A673 (cell line): ENCODE measurements at regions not wholly inside any gene's neighbourhood (a gene's known extent, or its start where the extent isn't known, plus 50 kb on each side); places are given as distances from the start of the nearest gene placed in this dataset.

Experiments used
- BruUV-seq: library from RNA; stranded (reverse); fragments of 400-500 nt; replicated peaks from 2 replicates; lab custom pipeline; 2021; lab: Mats Ljungman, UMichigan
- CTCF ChIA-PET: fragments of 300-600 bp; sonication (Branson Sonifier 250); formaldehyde crosslinking; loops from one replicate; lab custom pipeline; 2022; ENCODE audit warnings: antibody characterized with exemption; lab: Charles Lee
- POLR2A ChIA-PET: fragments of 300-600 bp; sonication (Branson Sonifier 250); formaldehyde crosslinking; loops from one replicate; lab custom pipeline; 2022; ENCODE audit warnings: antibody characterized with exemption; ENCODE audit not compliant: low non-redundant PET; lab: Charles Lee
- DNase-seq: peaks from one replicate; pipeline ENCODE4 v3.0.0-alpha.2; 2015; ENCODE audit warnings: low spot score
- H3K27ac ChIP-seq: fragments of 200-600 bp; sonication (generic); 2 replicates; pipeline ENCODE4 v1.5.1; 2016; ENCODE audit warnings: mixed run types, low read depth, mild to moderate bottlenecking, mixed read lengths, antibody characterized with exemption, low read length; ENCODE audit not compliant: poor library complexity, severe bottlenecking
- H3K27me3 ChIP-seq: fragments of 200-600 bp; sonication (generic); replicated peaks from 2 replicates; pipeline ENCODE4 v1.6.1; 2017; ENCODE audit warnings: mixed run types, low read depth, mild to moderate bottlenecking, mixed read lengths, antibody characterized with exemption, low read length; ENCODE audit not compliant: insufficient read depth, poor library complexity
- H3K36me3 ChIP-seq: fragments of 200-600 bp; sonication (generic); 2 replicates; pipeline ENCODE4 v1.6.1; 2016; ENCODE audit warnings: mixed run types, mild to moderate bottlenecking, mixed read lengths, antibody characterized with exemption, low read length; ENCODE audit not compliant: insufficient read depth, poor library complexity, severe bottlenecking
- H3K4me1 ChIP-seq: fragments of 200-600 bp; sonication (generic); 2 replicates; pipeline ENCODE4 v1.6.1; 2017; ENCODE audit warnings: mixed run types, mild to moderate bottlenecking, mixed read lengths, antibody characterized with exemption, low read length; ENCODE audit not compliant: insufficient read depth, poor library complexity, severe bottlenecking
- H3K4me3 ChIP-seq: fragments of 200-600 bp; sonication (generic); 2 replicates; pipeline ENCODE4 v1.5.1; 2016; ENCODE audit warnings: low read depth, mixed run types, mild to moderate bottlenecking, mixed read lengths, low read length; ENCODE audit not compliant: poor library complexity, severe bottlenecking
- H3K9me3 ChIP-seq: fragments of 200-600 bp; sonication (generic); 2 replicates; pipeline ENCODE4 v1.6.1; 2016; ENCODE audit warnings: mixed run types, low read depth, mild to moderate bottlenecking, mixed read lengths, antibody characterized with exemption, low read length; ENCODE audit not compliant: poor library complexity, severe bottlenecking
- EZH2 ChIP-seq: fragments of 200-600 bp; sonication (generic); IDR thresholded peaks from 2 replicates; pipeline ENCODE4 v1.6.1; 2017; ENCODE audit warnings: borderline replicate concordance, low read depth, mild to moderate bottlenecking, mixed read lengths, antibody characterized with exemption, low read length; ENCODE audit not compliant: poor library complexity, severe bottlenecking
- intact Hi-C: fragments of 100-400 bp; cut with micrococcal nuclease; formaldehyde crosslinking; loops from one replicate; pipeline ENCODE4 v1.10.0; 2022; ENCODE audit not compliant: unreplicated experiment
- TF ChIP-seq, protein P1 (sequence below): fragments of 300-800, 200-600 bp; sonication (generic); conservative IDR thresholded peaks from 2 replicates; pipeline ENCODE4 v1.5.1; 2017; ENCODE audit warnings: low read depth, mild to moderate bottlenecking, antibody characterized with exemption, low read length, moderate library complexity, mixed read lengths

DNA sequence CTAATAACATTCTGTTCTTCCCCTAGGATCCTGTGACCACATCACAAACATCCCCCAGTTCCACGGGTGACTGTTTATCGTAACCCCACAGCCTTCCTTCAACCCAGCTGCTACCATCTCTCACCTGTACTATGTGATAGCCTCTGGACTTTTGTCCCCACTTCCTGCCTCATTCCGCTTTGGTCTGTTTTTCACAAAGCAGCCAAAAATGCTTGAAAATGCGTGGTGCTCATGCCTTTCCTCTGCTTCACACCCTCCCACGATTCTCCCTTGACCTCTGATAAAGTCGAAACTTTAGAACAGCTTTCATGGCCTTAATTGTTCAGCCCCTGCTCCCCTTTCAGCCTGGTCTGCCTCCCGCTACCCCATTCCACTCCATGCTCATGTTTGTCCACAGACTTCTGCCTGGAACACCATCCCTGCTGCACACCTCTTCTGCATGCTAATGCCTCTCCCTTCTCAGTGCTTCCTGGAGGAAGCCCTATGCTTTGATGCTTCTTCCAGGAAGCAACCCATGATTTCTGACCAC, 165.6 kb downstream of the PLPP3 start:
- no peak for DNase-seq
- H3K4me1 ChIP-seq = no peaks in the 10 kb centered on the region
- no peaks in the 10 kb centered on the region for H3K9me3 ChIP-seq
- H3K36me3 ChIP-seq = no peaks in the 10 kb centered on the region
- intact Hi-C loops = no loop called here
- peaks cover 5% of the 10 kb centered on the region for H3K27me3 ChIP-seq
- no peak overlapping the region for H3K27ac ChIP-seq
- POLR2A ChIA-PET = no interaction called here
- TF ChIP-seq, protein P1, sequence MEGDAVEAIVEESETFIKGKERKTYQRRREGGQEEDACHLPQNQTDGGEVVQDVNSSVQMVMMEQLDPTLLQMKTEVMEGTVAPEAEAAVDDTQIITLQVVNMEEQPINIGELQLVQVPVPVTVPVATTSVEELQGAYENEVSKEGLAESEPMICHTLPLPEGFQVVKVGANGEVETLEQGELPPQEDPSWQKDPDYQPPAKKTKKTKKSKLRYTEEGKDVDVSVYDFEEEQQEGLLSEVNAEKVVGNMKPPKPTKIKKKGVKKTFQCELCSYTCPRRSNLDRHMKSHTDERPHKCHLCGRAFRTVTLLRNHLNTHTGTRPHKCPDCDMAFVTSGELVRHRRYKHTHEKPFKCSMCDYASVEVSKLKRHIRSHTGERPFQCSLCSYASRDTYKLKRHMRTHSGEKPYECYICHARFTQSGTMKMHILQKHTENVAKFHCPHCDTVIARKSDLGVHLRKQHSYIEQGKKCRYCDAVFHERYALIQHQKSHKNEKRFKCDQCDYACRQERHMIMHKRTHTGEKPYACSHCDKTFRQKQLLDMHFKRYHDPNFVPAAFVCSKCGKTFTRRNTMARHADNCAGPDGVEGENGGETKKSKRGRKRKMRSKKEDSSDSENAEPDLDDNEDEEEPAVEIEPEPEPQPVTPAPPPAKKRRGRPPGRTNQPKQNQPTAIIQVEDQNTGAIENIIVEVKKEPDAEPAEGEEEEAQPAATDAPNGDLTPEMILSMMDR = no peak
- no peak for TF ChIP-seq EZH2
- H3K4me3 ChIP-seq = no peak overlapping the region
- no TSS peak for BruUV-seq
- CTCF ChIA-PET = no interaction called here

DNA sequence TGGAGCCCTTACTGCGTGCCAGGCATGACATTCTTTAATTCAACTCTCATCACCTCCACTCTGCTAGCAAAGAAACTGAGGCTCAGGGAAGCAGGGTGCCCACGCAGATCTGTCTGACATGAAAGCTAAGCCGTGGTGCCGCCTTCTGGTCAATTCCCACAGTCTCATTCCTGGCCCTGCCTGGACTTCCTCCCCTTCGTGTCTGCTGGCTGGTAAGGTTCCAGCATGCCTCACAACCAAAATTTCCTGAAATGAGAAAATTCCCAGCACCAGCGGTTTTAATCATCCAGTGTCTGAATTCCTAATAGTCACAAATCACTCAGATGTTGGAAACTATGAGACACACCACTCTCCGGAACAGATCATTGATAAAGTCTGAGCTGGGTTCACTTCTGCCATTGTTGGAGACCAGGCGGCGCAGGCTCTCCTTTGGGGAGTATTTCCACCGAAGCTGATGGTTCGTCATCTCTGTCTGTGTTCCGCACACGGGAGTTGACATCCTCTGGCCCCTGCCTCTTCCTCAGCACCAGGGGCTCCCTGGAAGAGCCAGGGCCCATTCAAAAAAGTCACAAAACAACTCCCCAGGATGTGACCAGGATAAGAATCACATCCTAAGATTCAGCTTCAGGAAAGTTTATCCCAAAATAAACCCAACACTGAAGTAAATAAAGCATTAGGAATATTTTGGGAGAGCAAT, 167.7 kb downstream of the PLPP3 start:
- Histone ChIP-seq H3K27me3 (peaks cover 5% of the 10 kb centered on the region), H3K4me3 (no peak overlapping the region), H3K27ac (no peak overlapping the region), H3K36me3 (no peaks in the 10 kb centered on the region), H3K9me3 (no peaks in the 10 kb centered on the region), H3K4me1 (no peaks in the 10 kb centered on the region)
- TF ChIP-seq, protein P1 = no peak
- no peak for TF ChIP-seq EZH2
- DNase-seq = no peak
- no TSS peak for BruUV-seq
- intact Hi-C loops = no loop called here
- ChIA-PET CTCF (no interaction called here), POLR2A (no interaction called here)

DNA sequence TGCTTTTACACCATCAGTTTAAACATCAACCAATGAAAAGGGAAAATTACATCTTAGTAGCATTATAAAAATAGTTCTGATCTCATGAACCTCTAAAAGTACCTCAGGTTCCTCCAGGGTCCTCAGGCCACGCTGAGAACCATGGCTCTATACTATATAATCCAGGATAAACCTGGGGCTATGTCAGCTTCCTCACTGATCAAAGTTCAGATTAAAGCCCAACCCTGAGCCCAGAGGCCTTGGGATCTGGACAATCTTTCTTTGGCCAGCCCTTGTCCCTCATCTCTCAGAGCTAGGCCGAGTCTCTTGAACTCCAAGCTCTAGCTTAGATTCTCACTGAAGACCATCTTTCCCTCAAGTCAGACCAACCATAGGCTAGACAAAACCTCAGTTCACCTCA, 168.3 kb downstream of the PLPP3 start:
- no peaks in the 10 kb centered on the region for H3K36me3 ChIP-seq
- ChIA-PET CTCF (no interaction called here), POLR2A (no interaction called here)
- intact Hi-C loops = no loop called here
- H3K27me3 ChIP-seq = peaks cover 5% of the 10 kb centered on the region
- BruUV-seq = no TSS peak
- H3K4me1 ChIP-seq = no peaks in the 10 kb centered on the region
- no peaks in the 10 kb centered on the region for H3K9me3 ChIP-seq
- TF ChIP-seq, protein P1 = no peak
- TF ChIP-seq EZH2 = no peak
- H3K27ac ChIP-seq = no peak overlapping the region
- no peak overlapping the region for H3K4me3 ChIP-seq
- no peak for DNase-seq
